OCI-LY1 (cell line): ENCODE measurements at regions not wholly inside any gene's neighbourhood (a gene's known extent, or its start where the extent isn't known, plus 50 kb on each side); places are given as distances from the start of the nearest gene placed in this dataset.
"Not testable (repeated sequence)": the region's sequence is repeated elsewhere in the genome, so short reads cannot be mapped to it uniquely, and the experiment has no call there.

Experiments used
- EZH2 ChIP-seq: fragments of 200-600 bp; sonication (generic), shearing (Covaris generic); IDR thresholded peaks from 2 replicates; pipeline ENCODE4 v1.8.0; 2017; ENCODE audit warnings: borderline replicate concordance, mixed run types, mild to moderate bottlenecking, antibody characterized with exemption, low read length, moderate library complexity, mixed read lengths
- TF ChIP-seq, protein P1 (sequence below): fragments of 200-600 bp; sonication (generic), shearing (Covaris generic); IDR thresholded peaks from 2 replicates; pipeline ENCODE4 v1.5.1; 2017; ENCODE audit warnings: mild to moderate bottlenecking, antibody characterized with exemption, low read length, moderate library complexity, mixed read lengths

DNA sequence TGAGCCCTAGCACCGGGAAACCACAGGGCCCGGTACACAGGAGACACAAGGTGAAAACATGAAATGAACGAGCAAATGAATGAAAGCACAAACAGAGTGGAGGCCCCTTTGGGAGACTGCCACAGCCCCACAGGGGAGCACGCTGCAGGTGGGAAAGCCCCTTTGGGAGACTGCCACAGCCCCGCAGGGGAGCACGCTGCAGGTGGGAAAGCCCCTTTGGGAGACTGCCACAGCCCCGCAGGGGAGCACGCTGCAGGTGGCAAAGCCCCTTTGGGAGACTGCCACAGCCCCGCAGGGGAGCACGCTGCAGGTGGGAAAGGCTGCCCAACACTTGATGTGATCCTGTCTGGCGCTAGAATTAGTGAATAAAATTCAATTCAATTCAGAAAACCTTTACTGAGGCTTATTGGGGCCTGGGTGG lies 623.0 kb downstream of the UQCRFS1 start:
- TF ChIP-seq, protein P1, sequence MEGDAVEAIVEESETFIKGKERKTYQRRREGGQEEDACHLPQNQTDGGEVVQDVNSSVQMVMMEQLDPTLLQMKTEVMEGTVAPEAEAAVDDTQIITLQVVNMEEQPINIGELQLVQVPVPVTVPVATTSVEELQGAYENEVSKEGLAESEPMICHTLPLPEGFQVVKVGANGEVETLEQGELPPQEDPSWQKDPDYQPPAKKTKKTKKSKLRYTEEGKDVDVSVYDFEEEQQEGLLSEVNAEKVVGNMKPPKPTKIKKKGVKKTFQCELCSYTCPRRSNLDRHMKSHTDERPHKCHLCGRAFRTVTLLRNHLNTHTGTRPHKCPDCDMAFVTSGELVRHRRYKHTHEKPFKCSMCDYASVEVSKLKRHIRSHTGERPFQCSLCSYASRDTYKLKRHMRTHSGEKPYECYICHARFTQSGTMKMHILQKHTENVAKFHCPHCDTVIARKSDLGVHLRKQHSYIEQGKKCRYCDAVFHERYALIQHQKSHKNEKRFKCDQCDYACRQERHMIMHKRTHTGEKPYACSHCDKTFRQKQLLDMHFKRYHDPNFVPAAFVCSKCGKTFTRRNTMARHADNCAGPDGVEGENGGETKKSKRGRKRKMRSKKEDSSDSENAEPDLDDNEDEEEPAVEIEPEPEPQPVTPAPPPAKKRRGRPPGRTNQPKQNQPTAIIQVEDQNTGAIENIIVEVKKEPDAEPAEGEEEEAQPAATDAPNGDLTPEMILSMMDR: not testable (repeated sequence)
- TF ChIP-seq EZH2: not testable (repeated sequence)
